GM23338 (cell line): ENCODE measurements at regions not wholly inside any gene's neighbourhood (a gene's known extent, or its start where the extent isn't known, plus 50 kb on each side); places are given as distances from the start of the nearest gene placed in this dataset.

Experiments used
- ATAC-seq: fragments of 200-7000 bp; cut with Tn5 transposase; 3 replicates; pipeline ENCODE4 v1.9.1; 2020
- DNase-seq: peaks from one replicate; pipeline ENCODE4 v3.0.0-alpha.2; 2015; ENCODE audit warnings: low spot score
- H2AFZ ChIP-seq: fragments of 200-600 bp; sonication (generic); 2 replicates; pipeline ENCODE4 v1.8.0; 2016; ENCODE audit warnings: antibody characterized with exemption, mild to moderate bottlenecking, moderate library complexity
- H3F3A ChIP-seq: fragments of 200-600 bp; sonication (generic); replicated peaks from 2 replicates; pipeline ENCODE4 v1.8.0; 2017; ENCODE audit warnings: antibody characterized with exemption, mixed run types, low read depth
- H3K27ac ChIP-seq: fragments of 200-600 bp; sonication (generic); 2 replicates; pipeline ENCODE4 v1.6.1; 2016; ENCODE audit warnings: low read depth
- H3K27me3 ChIP-seq: fragments of 200-600 bp; sonication (generic); 2 replicates; pipeline ENCODE4 v1.8.0; 2016; ENCODE audit warnings: mild to moderate bottlenecking, mixed run types, moderate library complexity; ENCODE audit not compliant: insufficient read depth
- H3K36me3 ChIP-seq: fragments of 200-600 bp; sonication (generic); 2 replicates; pipeline ENCODE4 v1.8.0; 2016; ENCODE audit warnings: mild to moderate bottlenecking; ENCODE audit not compliant: insufficient read depth
- H3K4me1 ChIP-seq: fragments of 200-600 bp; sonication (generic); 2 replicates; pipeline ENCODE4 v1.8.0; 2016; ENCODE audit warnings: mild to moderate bottlenecking, moderate library complexity; ENCODE audit not compliant: insufficient read depth
- H3K4me2 ChIP-seq: fragments of 200-600 bp; sonication (generic); 2 replicates; pipeline ENCODE4 v1.7.1; 2017; ENCODE audit warnings: mixed run types
- H3K4me3 ChIP-seq: fragments of 200-600 bp; sonication (generic); 2 replicates; pipeline ENCODE4 v1.6.1; 2016; ENCODE audit warnings: mixed run types
- H3K79me2 ChIP-seq: fragments of 200-600 bp; sonication (generic); replicated peaks from 2 replicates; pipeline ENCODE4 v1.8.0; 2017; ENCODE audit warnings: mild to moderate bottlenecking; ENCODE audit not compliant: insufficient read depth
- H3K9me2 ChIP-seq: fragments of 200-600 bp; sonication (generic); 2 replicates; pipeline ENCODE4 v1.8.0; 2017; ENCODE audit not compliant: insufficient read depth
- H4K20me1 ChIP-seq: fragments of 200-600 bp; sonication (generic); replicated peaks from 2 replicates; pipeline ENCODE4 v1.8.0; 2017; ENCODE audit warnings: mild to moderate bottlenecking; ENCODE audit not compliant: insufficient read depth
- H3K27ac Mint-ChIP-seq: 2 replicates; pipeline ENCODE4 v1.8.0; 2020; ENCODE audit warnings: inconsistent platforms, mild to moderate bottlenecking, moderate library complexity, mixed read lengths
- H3K27me3 Mint-ChIP-seq: 3 replicates; pipeline ENCODE4 v1.8.0; 2022; ENCODE audit warnings: low read depth, mild to moderate bottlenecking, moderate library complexity, mixed read lengths, inconsistent platforms; ENCODE audit not compliant: insufficient read depth, poor library complexity
- H3K36me3 Mint-ChIP-seq: 3 replicates; pipeline ENCODE4 v1.8.0; 2021; ENCODE audit warnings: low read depth, mild to moderate bottlenecking, inconsistent platforms, moderate library complexity, mixed read lengths
- H3K4me1 Mint-ChIP-seq: 3 replicates; pipeline ENCODE4 v1.8.0; 2020; ENCODE audit warnings: mild to moderate bottlenecking, inconsistent platforms, mixed read lengths
- H3K4me3 Mint-ChIP-seq: 3 replicates; pipeline ENCODE4 v1.8.0; 2021; ENCODE audit warnings: moderate library complexity, mild to moderate bottlenecking, inconsistent platforms, mixed read lengths
- H3K9me3 Mint-ChIP-seq: 3 replicates; pipeline ENCODE4 v1.8.0; 2020; ENCODE audit warnings: moderate library complexity, mild to moderate bottlenecking, inconsistent platforms, mixed read lengths
- EZH2 ChIP-seq: fragments of 200-600 bp; sonication (generic); IDR thresholded peaks from one replicate; pipeline ENCODE4 v1.8.0; 2017; ENCODE audit warnings: antibody characterized with exemption, mild to moderate bottlenecking, low read depth; ENCODE audit not compliant: unreplicated experiment
- EZH2phosphoT487 ChIP-seq: fragments of 200-600 bp; sonication (generic); IDR thresholded peaks from one replicate; pipeline ENCODE4 v1.8.1; 2018; ENCODE audit warnings: antibody characterized with exemption; ENCODE audit not compliant: unreplicated experiment
- JUNB ChIP-seq: IDR thresholded peaks from one replicate; pipeline ENCODE4 v1.6.1; 2016; ENCODE audit warnings: antibody characterized with exemption; ENCODE audit not compliant: unreplicated experiment
- REST ChIP-seq: IDR thresholded peaks from one replicate; pipeline ENCODE4 v1.6.1; 2018; ENCODE audit warnings: antibody characterized with exemption; ENCODE audit not compliant: unreplicated experiment
- STAT1 ChIP-seq: IDR thresholded peaks from one replicate; pipeline ENCODE4 v1.6.1; 2016; ENCODE audit warnings: antibody characterized with exemption; ENCODE audit not compliant: unreplicated experiment
- ZNF114 ChIP-seq: fragments of 250-450 bp; sonication (Bioruptor Pico); IDR thresholded peaks from 2 replicates; pipeline ENCODE4 v1.5.0; 2020; ENCODE audit warnings: mild to moderate bottlenecking, moderate library complexity

GRCh38 chr17:74076446-74076845 is 127.0 kb upstream of the RPL38 start:
- Histone ChIP-seq H4K20me1 (no peaks in the 10 kb centered on the region), H3K9me2 (peaks cover 9% of the 10 kb centered on the region; the same call in 1 of the 2 replicates), H3F3A (no peaks in the 10 kb centered on the region), H3K4me2 (no peak overlapping the region), H3K27ac (no peak overlapping the region), H2AFZ (no peak overlapping the region), H3K27me3 (no peaks in the 10 kb centered on the region), H3K4me3 (no peak overlapping the region), H3K79me2 (no peaks in the 10 kb centered on the region), H3K4me1 (no peaks in the 10 kb centered on the region), H3K36me3 (no peaks in the 10 kb centered on the region)
- no peaks in the 10 kb centered on the region for H3K36me3 Mint-ChIP-seq
- ATAC-seq (no peak), DNase-seq (no peak)
- no peak for TF ChIP-seq JUNB
- no peak for TF ChIP-seq ZNF114 (CRISPR knock-in tag)
- H3K27ac Mint-ChIP-seq: no peak overlapping the region
- H3K4me3 Mint-ChIP-seq: no peak overlapping the region
- H3K9me3 Mint-ChIP-seq: peaks cover 8% of the 10 kb centered on the region; the same call in 2 of the 3 replicates
- H3K27me3 Mint-ChIP-seq: no peaks in the 10 kb centered on the region
- no peaks in the 10 kb centered on the region for H3K4me1 Mint-ChIP-seq

GRCh38 chr17:74077231-74077630 is 126.2 kb upstream of the RPL38 start:
- Histone ChIP-seq H3K4me1 (no peaks in the 10 kb centered on the region), H4K20me1 (no peaks in the 10 kb centered on the region), H3K9me2 (peaks cover 9% of the 10 kb centered on the region; the same call in 1 of the 2 replicates), H3K4me2 (no peak overlapping the region), H3K79me2 (no peaks in the 10 kb centered on the region), H3F3A (no peaks in the 10 kb centered on the region), H3K36me3 (no peaks in the 10 kb centered on the region), H2AFZ (no peak overlapping the region), H3K27ac (no peak overlapping the region), H3K4me3 (no peak overlapping the region), H3K27me3 (no peaks in the 10 kb centered on the region)
- no peaks in the 10 kb centered on the region for H3K27me3 Mint-ChIP-seq
- H3K27ac Mint-ChIP-seq: no peak overlapping the region
- ATAC-seq (no peak), DNase-seq (no peak)
- no peak for TF ChIP-seq REST
- no peaks in the 10 kb centered on the region for H3K36me3 Mint-ChIP-seq
- H3K9me3 Mint-ChIP-seq: peaks cover 8% of the 10 kb centered on the region; the same call in 2 of the 3 replicates
- H3K4me3 Mint-ChIP-seq: no peak overlapping the region
- H3K4me1 Mint-ChIP-seq: no peaks in the 10 kb centered on the region

GRCh38 chr17:74078363-74078941 is 125.0 kb upstream of the RPL38 start:
- peaks cover 4% of the 10 kb centered on the region; the same call in 2 of the 3 replicates for H3K9me3 Mint-ChIP-seq
- H3K36me3 ChIP-seq: no peaks in the 10 kb centered on the region
- no peaks in the 10 kb centered on the region for H3F3A ChIP-seq
- H2AFZ ChIP-seq: no peak overlapping the region
- no peak overlapping the region for H3K4me2 ChIP-seq
- no peak overlapping the region for H3K27ac Mint-ChIP-seq
- no peak overlapping the region for H3K4me3 Mint-ChIP-seq
- ATAC-seq (no peak), DNase-seq (no peak)
- H3K79me2 ChIP-seq: no peaks in the 10 kb centered on the region
- H3K27me3 ChIP-seq: no peaks in the 10 kb centered on the region
- H3K4me1 Mint-ChIP-seq: no peaks in the 10 kb centered on the region; the same call in 2 of the 3 replicates
- H3K9me2 ChIP-seq: peaks cover 9% of the 10 kb centered on the region; the same call in 1 of the 2 replicates
- H3K4me1 ChIP-seq: no peaks in the 10 kb centered on the region
- H3K27me3 Mint-ChIP-seq: no peaks in the 10 kb centered on the region
- H3K36me3 Mint-ChIP-seq: no peaks in the 10 kb centered on the region
- H4K20me1 ChIP-seq: no peaks in the 10 kb centered on the region
- H3K4me3 ChIP-seq: no peak overlapping the region
- H3K27ac ChIP-seq: no peak overlapping the region
- no peak for TF ChIP-seq EZH2phosphoT487
- TF ChIP-seq STAT1: no peak
- no peak for TF ChIP-seq REST
- TF ChIP-seq EZH2: no peak
